ENCODE measurements at regions not wholly inside any gene's neighbourhood (a gene's known extent, or its start where the extent isn't known, plus 50 kb on each side); places are given as distances from the start of the nearest gene placed in this dataset.

- no peak overlapping the region for H3K4me2 ChIP-seq (ENCODE audit: low read length, poor library complexity, severe bottlenecking)
- no peak overlapping the region for H3K23ac ChIP-seq (ENCODE audit: low read length in 2 of 2)
- DNase-seq, result no peak
- no peak overlapping the region for H2BK15ac ChIP-seq (ENCODE audit: low read depth, poor library complexity, severe bottlenecking)
- no peak overlapping the region for H2BK120ac ChIP-seq (ENCODE audit: low read depth, low read length)
- H4K8ac ChIP-seq (ENCODE audit: low read length), result no peak overlapping the region
- no peak overlapping the region for H3K9ac ChIP-seq (ENCODE audit: low read length)
- H2BK5ac ChIP-seq (ENCODE audit: low read depth, low read length, poor library complexity, severe bottlenecking), result no peak overlapping the region
- no peak overlapping the region for H3K14ac ChIP-seq (ENCODE audit: low read length in 2 of 2)
- H3K27me3 ChIP-seq (ENCODE audit: control insufficient read depth in 1 of 2, insufficient read depth in 1 of 2, low read length in 2 of 2), result no peaks in the 10 kb centered on the region
- WGBS, result 66% methylated on average over 4 of the region's 4 CpGs
- H2AK5ac ChIP-seq (ENCODE audit: low read length, severe bottlenecking), result no peak overlapping the region
- no peak overlapping the region for H2BK12ac ChIP-seq (ENCODE audit: low read length in 2 of 2)
- no peak overlapping the region for H3K27ac ChIP-seq (ENCODE audit: low read length, poor library complexity, severe bottlenecking)
- no peak overlapping the region for H3K4me3 ChIP-seq (ENCODE audit: insufficient read depth in 1 of 2, low read depth in 1 of 2, low read length in 2 of 2)
- H3K18ac ChIP-seq (ENCODE audit: low read depth in 1 of 2, low read length in 2 of 2), result no peak overlapping the region
- H3K4me1 ChIP-seq (ENCODE audit: control insufficient read depth, insufficient read depth, low read depth, low read length), result no peaks in the 10 kb centered on the region
- H3K4ac ChIP-seq (ENCODE audit: low read depth in 1 of 2, low read length in 2 of 2), result no peak overlapping the region
- H4K91ac ChIP-seq (ENCODE audit: low read length), result no peak overlapping the region
- H2AFZ ChIP-seq (ENCODE audit: low read depth, low read length), result no peak overlapping the region
- peaks cover 30% of the 10 kb centered on the region for H3K9me3 ChIP-seq (ENCODE audit: control insufficient read depth, low read length)
- H3K79me1 ChIP-seq (replicated peaks; ENCODE audit: low read length, poor library complexity, severe bottlenecking), result no peaks in the 10 kb centered on the region
- no peaks in the 10 kb centered on the region for H3K36me3 ChIP-seq (ENCODE audit: control insufficient read depth in 1 of 2, insufficient read depth in 2 of 2, low read depth in 1 of 2, low read length in 2 of 2)
Observed at GRCh38 chr4:189414021-189414420, 526.7 kb upstream of the FRG1 start.

- H3K18ac ChIP-seq (ENCODE audit: low read depth in 1 of 2, low read length in 2 of 2), result no peak overlapping the region
- no peaks in the 10 kb centered on the region for H3K27me3 ChIP-seq (ENCODE audit: control insufficient read depth in 1 of 2, insufficient read depth in 1 of 2, low read length in 2 of 2)
- no peak overlapping the region for H2BK12ac ChIP-seq (ENCODE audit: low read length in 2 of 2)
- H2BK15ac ChIP-seq (ENCODE audit: low read depth, poor library complexity, severe bottlenecking), result no peak overlapping the region
- peaks cover 10% of the 10 kb centered on the region for H3K9me3 ChIP-seq (ENCODE audit: control insufficient read depth, low read length)
- no peak for DNase-seq
- H3K4ac ChIP-seq (ENCODE audit: low read depth in 1 of 2, low read length in 2 of 2), result no peak overlapping the region
- no peak overlapping the region for H3K14ac ChIP-seq (ENCODE audit: low read length in 2 of 2)
- no peak overlapping the region for H2BK5ac ChIP-seq (ENCODE audit: low read depth, low read length, poor library complexity, severe bottlenecking)
- no peak overlapping the region for H2AFZ ChIP-seq (ENCODE audit: low read depth, low read length)
- H2BK120ac ChIP-seq (ENCODE audit: low read depth, low read length), result no peak overlapping the region
- no peak overlapping the region for H3K23ac ChIP-seq (ENCODE audit: low read length in 2 of 2)
- no peak overlapping the region for H4K91ac ChIP-seq (ENCODE audit: low read length)
- H3K4me2 ChIP-seq (ENCODE audit: low read length, poor library complexity, severe bottlenecking), result no peak overlapping the region
- 75% methylated on average over 8 of the region's 10 CpGs for WGBS
- H2AK5ac ChIP-seq (ENCODE audit: low read length, severe bottlenecking), result no peak overlapping the region
- no peaks in the 10 kb centered on the region for H3K79me1 ChIP-seq (replicated peaks; ENCODE audit: low read length, poor library complexity, severe bottlenecking)
- H3K27ac ChIP-seq (ENCODE audit: low read length, poor library complexity, severe bottlenecking), result no peak overlapping the region
- H3K36me3 ChIP-seq (ENCODE audit: control insufficient read depth in 1 of 2, insufficient read depth in 2 of 2, low read depth in 1 of 2, low read length in 2 of 2), result no peaks in the 10 kb centered on the region
- H3K9ac ChIP-seq (ENCODE audit: low read length), result no peak overlapping the region
- H4K8ac ChIP-seq (ENCODE audit: low read length), result no peak overlapping the region
- no peak overlapping the region for H3K4me3 ChIP-seq (ENCODE audit: insufficient read depth in 1 of 2, low read depth in 1 of 2, low read length in 2 of 2)
- H3K4me1 ChIP-seq (ENCODE audit: control insufficient read depth, insufficient read depth, low read depth, low read length), result no peaks in the 10 kb centered on the region
Observed at GRCh38 chr4:189420572-189420971, 520.1 kb upstream of the FRG1 start.

- no peak overlapping the region for H3K4me2 ChIP-seq (ENCODE audit: low read length, poor library complexity, severe bottlenecking)
- no peak overlapping the region for H3K9ac ChIP-seq (ENCODE audit: low read length)
- no peak overlapping the region for H2AK5ac ChIP-seq (ENCODE audit: low read length, severe bottlenecking)
- H2BK120ac ChIP-seq (ENCODE audit: low read depth, low read length), result no peak overlapping the region
- WGBS, result 72% methylated on average over 3 of the region's 3 CpGs
- no peak overlapping the region for H3K18ac ChIP-seq (ENCODE audit: low read depth in 1 of 2, low read length in 2 of 2)
- DNase-seq, result peak; percentile 1
- H3K4me3 ChIP-seq (ENCODE audit: insufficient read depth in 1 of 2, low read depth in 1 of 2, low read length in 2 of 2), result no peak overlapping the region
- H4K8ac ChIP-seq (ENCODE audit: low read length), result no peak overlapping the region
- no peak overlapping the region for H2BK12ac ChIP-seq (ENCODE audit: low read length in 2 of 2)
- no peaks in the 10 kb centered on the region for H3K79me1 ChIP-seq (replicated peaks; ENCODE audit: low read length, poor library complexity, severe bottlenecking)
- peaks cover 11% of the 10 kb centered on the region for H3K9me3 ChIP-seq (ENCODE audit: control insufficient read depth, low read length)
- no peaks in the 10 kb centered on the region for H3K4me1 ChIP-seq (ENCODE audit: control insufficient read depth, insufficient read depth, low read depth, low read length)
- no peak overlapping the region for H2BK15ac ChIP-seq (ENCODE audit: low read depth, poor library complexity, severe bottlenecking)
- H3K14ac ChIP-seq (ENCODE audit: low read length in 2 of 2), result no peak overlapping the region
- no peak overlapping the region for H2AFZ ChIP-seq (ENCODE audit: low read depth, low read length)
- H3K23ac ChIP-seq (ENCODE audit: low read length in 2 of 2), result no peak overlapping the region
- H3K27ac ChIP-seq (ENCODE audit: low read length, poor library complexity, severe bottlenecking), result no peak overlapping the region
- no peak overlapping the region for H2BK5ac ChIP-seq (ENCODE audit: low read depth, low read length, poor library complexity, severe bottlenecking)
- no peak overlapping the region for H3K4ac ChIP-seq (ENCODE audit: low read depth in 1 of 2, low read length in 2 of 2)
- no peaks in the 10 kb centered on the region for H3K36me3 ChIP-seq (ENCODE audit: control insufficient read depth in 1 of 2, insufficient read depth in 2 of 2, low read depth in 1 of 2, low read length in 2 of 2)
- no peaks in the 10 kb centered on the region for H3K27me3 ChIP-seq (ENCODE audit: control insufficient read depth in 1 of 2, insufficient read depth in 1 of 2, low read length in 2 of 2)
- H4K91ac ChIP-seq (ENCODE audit: low read length), result no peak overlapping the region
Observed at GRCh38 chr4:189436207-189436606, 504.5 kb upstream of the FRG1 start.

- H3K27ac ChIP-seq (ENCODE audit: low read length, poor library complexity, severe bottlenecking), result no peak overlapping the region
- H2BK12ac ChIP-seq (ENCODE audit: low read length in 2 of 2), result no peak overlapping the region
- no peak overlapping the region for H2BK5ac ChIP-seq (ENCODE audit: low read depth, low read length, poor library complexity, severe bottlenecking)
- no peak overlapping the region for H3K14ac ChIP-seq (ENCODE audit: low read length in 2 of 2)
- H3K18ac ChIP-seq (ENCODE audit: low read depth in 1 of 2, low read length in 2 of 2), result no peak overlapping the region
- no peak overlapping the region for H2AFZ ChIP-seq (ENCODE audit: low read depth, low read length)
- no peak overlapping the region for H2BK120ac ChIP-seq (ENCODE audit: low read depth, low read length)
- no peaks in the 10 kb centered on the region for H3K36me3 ChIP-seq (ENCODE audit: control insufficient read depth in 1 of 2, insufficient read depth in 2 of 2, low read depth in 1 of 2, low read length in 2 of 2)
- DNase-seq, result no peak
- H3K23ac ChIP-seq (ENCODE audit: low read length in 2 of 2), result no peak overlapping the region
- H3K4me1 ChIP-seq (ENCODE audit: control insufficient read depth, insufficient read depth, low read depth, low read length), result no peaks in the 10 kb centered on the region
- WGBS, result 80% methylated on average over 4 of the region's 4 CpGs
- H3K9me3 ChIP-seq (ENCODE audit: control insufficient read depth, low read length), result peaks cover 5% of the 10 kb centered on the region
- H4K91ac ChIP-seq (ENCODE audit: low read length), result no peak overlapping the region
- no peak overlapping the region for H4K8ac ChIP-seq (ENCODE audit: low read length)
- no peaks in the 10 kb centered on the region for H3K27me3 ChIP-seq (ENCODE audit: control insufficient read depth in 1 of 2, insufficient read depth in 1 of 2, low read length in 2 of 2)
- no peak overlapping the region for H2AK5ac ChIP-seq (ENCODE audit: low read length, severe bottlenecking)
- no peak overlapping the region for H3K4me3 ChIP-seq (ENCODE audit: insufficient read depth in 1 of 2, low read depth in 1 of 2, low read length in 2 of 2)
- H3K4ac ChIP-seq (ENCODE audit: low read depth in 1 of 2, low read length in 2 of 2), result no peak overlapping the region
- no peak overlapping the region for H3K9ac ChIP-seq (ENCODE audit: low read length)
- no peak overlapping the region for H3K4me2 ChIP-seq (ENCODE audit: low read length, poor library complexity, severe bottlenecking)
- H3K79me1 ChIP-seq (replicated peaks; ENCODE audit: low read length, poor library complexity, severe bottlenecking), result no peaks in the 10 kb centered on the region
- H2BK15ac ChIP-seq (ENCODE audit: low read depth, poor library complexity, severe bottlenecking), result no peak overlapping the region
Observed at GRCh38 chr4:189440716-189441115, 500.0 kb upstream of the FRG1 start.
